Left lung (tissue), 4 donors: ENCODE measurements at regions not wholly inside any gene's neighbourhood (a gene's known extent, or its start where the extent isn't known, plus 50 kb on each side); places are given as distances from the start of the nearest gene placed in this dataset.

Source experiments
- ATAC-seq: fragments of 200-7000 bp; cut with Tn5 transposase; one replicate; pipeline ENCODE4 v1.9.1; 2020; ENCODE audit warnings: moderate library complexity
- DNase-seq, 4 donors: peaks; one replicate each; pipeline ENCODE4 v3.0.0-alpha.2; 2013 to 2020
- H3K27ac ChIP-seq, 2 donors: fragments of 200-600 bp; sonication (generic) in 1 of 2; one replicate each; pipeline versions ENCODE4 v1.5.0 to v1.8.0; 2020 to 2021
- H3K27me3 ChIP-seq, 2 donors: fragments of 200-600 bp; sonication (generic) in 1 of 2; one replicate each; pipeline versions ENCODE4 v1.5.0 to v1.8.0; 2020 to 2021
- H3K36me3 ChIP-seq, 2 donors: fragments of 200-600 bp; sonication (generic) in 1 of 2; one replicate each; pipeline versions ENCODE4 v1.5.0 to v1.8.0; 2020 to 2021
- H3K4me1 ChIP-seq, 2 donors: fragments of 200-600 bp; one replicate each; pipeline ENCODE4 v1.8.0; 2021
- H3K4me3 ChIP-seq, 2 donors: fragments of 200-600 bp; sonication (generic) in 1 of 2; one replicate each; pipeline versions ENCODE4 v1.5.0 to v1.8.0; 2020 to 2021; ENCODE audit warnings: mild to moderate bottlenecking in 1 of 2
- H3K9me3 ChIP-seq, 2 donors: fragments of 200-600 bp; sonication (generic) in 1 of 2; one replicate each; pipeline versions ENCODE4 v1.5.0 to v1.8.0; 2020 to 2021
- intact Hi-C, 2 donors: fragments of 100-400 bp; cut with DNase I; formaldehyde crosslinking; loops; one replicate each; pipeline versions ENCODE4 v1.11.2 to v1.14.2; 2022
- TF ChIP-seq, protein P1 (sequence below), 2 donors: fragments of 200-600 bp; sonication (generic) in 1 of 2; IDR thresholded peaks; one replicate each; pipeline versions ENCODE4 v1.5.0 to v1.8.0; 2021; ENCODE audit warnings: antibody characterized with exemption in 2 of 2
- donor health status: DM: no; HTN: yes; CAD: no.
- donor health status: DM: no; HTN: no; CAD: no.

DNA sequence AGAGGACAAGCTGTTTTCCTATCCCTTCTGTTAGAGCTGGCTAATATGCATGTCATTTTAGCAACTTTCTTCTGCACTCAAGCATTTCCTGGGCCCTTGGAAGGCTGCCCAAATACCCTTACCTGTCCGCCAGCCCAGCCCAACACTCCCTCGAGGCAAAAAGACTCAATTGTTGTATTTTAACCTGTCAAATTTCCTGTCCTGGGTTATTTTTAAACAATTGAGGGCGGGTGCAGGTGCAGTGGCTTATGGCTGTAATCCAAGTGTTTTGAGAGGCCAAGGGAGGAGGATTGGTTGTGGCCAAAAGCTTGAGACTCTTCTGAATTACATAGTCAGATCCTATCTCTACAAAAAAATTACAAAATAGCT, 125.0 kb upstream of the ARHGAP28 start:
- Histone ChIP-seq H3K4me3 (no peak overlapping the region), H3K4me1 (peaks cover 0 to 3% of the 10 kb centered on the region in 2 donors), H3K36me3 (no peaks in the 10 kb centered on the region), H3K27me3 (no peaks in the 10 kb centered on the region), H3K9me3 (no peaks in the 10 kb centered on the region), H3K27ac (no peak overlapping the region)
- ATAC-seq = peak; percentile 41
- intact Hi-C loops = no loop called here
- TF ChIP-seq, protein P1, sequence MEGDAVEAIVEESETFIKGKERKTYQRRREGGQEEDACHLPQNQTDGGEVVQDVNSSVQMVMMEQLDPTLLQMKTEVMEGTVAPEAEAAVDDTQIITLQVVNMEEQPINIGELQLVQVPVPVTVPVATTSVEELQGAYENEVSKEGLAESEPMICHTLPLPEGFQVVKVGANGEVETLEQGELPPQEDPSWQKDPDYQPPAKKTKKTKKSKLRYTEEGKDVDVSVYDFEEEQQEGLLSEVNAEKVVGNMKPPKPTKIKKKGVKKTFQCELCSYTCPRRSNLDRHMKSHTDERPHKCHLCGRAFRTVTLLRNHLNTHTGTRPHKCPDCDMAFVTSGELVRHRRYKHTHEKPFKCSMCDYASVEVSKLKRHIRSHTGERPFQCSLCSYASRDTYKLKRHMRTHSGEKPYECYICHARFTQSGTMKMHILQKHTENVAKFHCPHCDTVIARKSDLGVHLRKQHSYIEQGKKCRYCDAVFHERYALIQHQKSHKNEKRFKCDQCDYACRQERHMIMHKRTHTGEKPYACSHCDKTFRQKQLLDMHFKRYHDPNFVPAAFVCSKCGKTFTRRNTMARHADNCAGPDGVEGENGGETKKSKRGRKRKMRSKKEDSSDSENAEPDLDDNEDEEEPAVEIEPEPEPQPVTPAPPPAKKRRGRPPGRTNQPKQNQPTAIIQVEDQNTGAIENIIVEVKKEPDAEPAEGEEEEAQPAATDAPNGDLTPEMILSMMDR (IDR thresholded peaks at IDR 0.05) = no peak
- no peak for DNase-seq

DNA sequence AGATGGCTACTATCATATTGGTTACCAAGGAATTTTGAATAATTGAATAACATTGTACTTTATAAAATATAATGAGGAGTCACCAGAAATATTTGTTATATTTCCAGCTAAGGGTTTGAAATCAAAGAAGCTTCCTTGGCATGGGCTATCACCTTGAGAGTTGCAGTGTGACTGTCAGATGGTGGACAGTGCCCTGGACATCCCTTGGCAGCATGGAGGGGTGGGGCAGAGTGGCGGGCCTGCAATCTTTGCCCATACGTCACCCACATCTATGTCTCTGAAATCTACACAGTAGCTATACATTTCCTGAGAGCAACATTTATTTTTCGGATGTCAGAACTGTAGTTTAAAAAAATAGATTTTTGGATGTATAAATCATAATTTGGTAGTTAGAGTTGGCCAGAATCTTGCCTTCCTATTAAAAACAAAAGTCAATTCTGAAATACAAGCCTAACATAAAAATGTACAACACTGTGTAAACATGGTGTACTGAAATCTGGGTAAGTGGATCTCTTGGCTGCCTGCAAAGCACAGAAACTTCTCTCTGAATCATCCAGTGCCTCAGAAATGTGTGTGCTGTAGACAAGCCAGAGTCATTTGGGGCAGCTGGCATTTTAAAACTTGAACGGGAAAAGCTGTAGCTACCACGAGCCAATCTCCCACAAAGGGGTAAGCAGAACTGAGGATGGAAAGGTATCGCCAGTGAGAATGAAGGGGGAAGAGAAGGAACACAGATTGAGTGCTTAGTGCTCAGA, 124.2 kb upstream of the ARHGAP28 start:
- Histone ChIP-seq H3K9me3 (no peaks in the 10 kb centered on the region), H3K36me3 (no peaks in the 10 kb centered on the region), H3K4me1 (peaks cover 0 to 3% of the 10 kb centered on the region in 2 donors), H3K27me3 (no peaks in the 10 kb centered on the region), H3K27ac (peak overlapping the region in 1 of 2 donors; percentile 36), H3K4me3 (no peak overlapping the region)
- TF ChIP-seq, protein P1 (IDR thresholded peaks at IDR 0.05) = no peak
- DNase-seq (no peak), ATAC-seq (peak; percentile 88)
- intact Hi-C loops = no loop called here

DNA sequence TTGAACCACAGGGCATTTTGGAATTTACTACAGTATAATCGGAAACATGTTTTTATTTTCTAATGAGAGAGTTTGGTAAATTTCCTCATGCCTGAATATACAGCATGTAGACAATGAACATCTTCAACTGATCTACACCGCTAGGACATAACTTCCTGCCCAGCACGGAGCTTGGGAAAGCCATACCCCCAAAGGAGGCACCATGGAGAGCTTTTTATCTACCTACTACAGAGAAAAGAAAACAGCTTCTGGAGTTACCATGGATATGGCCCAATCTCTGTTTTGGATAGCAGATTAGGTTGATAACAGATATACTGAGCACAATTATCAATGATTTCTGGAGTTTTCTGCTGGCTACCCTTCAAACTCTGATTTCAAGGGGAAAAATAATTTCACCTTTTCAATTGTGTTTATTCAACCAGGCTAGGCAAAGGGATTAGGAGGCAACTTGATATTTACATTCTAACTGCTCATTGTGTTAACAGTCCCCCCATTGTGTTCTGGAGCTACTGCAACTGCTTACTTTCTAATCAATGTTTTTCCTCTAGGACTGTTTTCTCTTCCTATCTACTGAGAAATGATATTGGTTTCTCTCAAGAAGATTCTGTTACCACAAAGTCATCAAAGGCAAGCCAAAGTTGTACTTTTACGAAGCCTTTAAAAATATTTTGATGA, 123.0 kb upstream of the ARHGAP28 start:
- no peak overlapping the region for H3K27ac ChIP-seq
- H3K27me3 ChIP-seq = no peaks in the 10 kb centered on the region
- DNase-seq (no peak), ATAC-seq (no peak)
- TF ChIP-seq, protein P1 (IDR thresholded peaks at IDR 0.05) = no peak
- intact Hi-C loops = no loop called here
- no peak overlapping the region for H3K4me3 ChIP-seq
- H3K36me3 ChIP-seq = no peaks in the 10 kb centered on the region
- no peaks in the 10 kb centered on the region for H3K9me3 ChIP-seq
- H3K4me1 ChIP-seq = peaks cover 0 to 3% of the 10 kb centered on the region in 2 donors

DNA sequence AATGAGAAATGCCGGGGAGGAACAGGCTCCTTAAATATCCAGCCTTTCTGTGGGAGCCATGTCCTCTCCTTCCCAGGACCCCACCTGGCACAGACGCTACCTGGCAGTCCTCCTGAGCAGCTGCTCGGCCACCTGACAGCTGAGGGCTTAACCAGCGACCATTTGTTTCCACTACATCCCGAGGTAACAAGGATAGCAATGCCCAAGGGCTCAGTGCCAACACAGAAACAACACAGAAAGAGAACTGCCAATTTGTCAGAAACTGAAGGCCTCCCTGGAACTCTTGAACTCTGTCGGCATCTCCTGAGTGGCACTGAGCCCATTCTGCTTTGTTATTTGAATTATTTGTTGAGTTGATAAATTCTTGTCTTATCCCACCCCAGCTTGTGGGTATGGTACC, 122.2 kb upstream of the ARHGAP28 start:
- H3K27me3 ChIP-seq = no peaks in the 10 kb centered on the region
- H3K4me3 ChIP-seq = no peak overlapping the region
- intact Hi-C loops = no loop called here
- TF ChIP-seq, protein P1 (IDR thresholded peaks at IDR 0.05) = no peak
- H3K27ac ChIP-seq = no peak overlapping the region
- peaks cover 0 to 3% of the 10 kb centered on the region in 2 donors for H3K4me1 ChIP-seq
- no peak for ATAC-seq
- DNase-seq = no peak
- no peaks in the 10 kb centered on the region for H3K9me3 ChIP-seq
- H3K36me3 ChIP-seq = no peaks in the 10 kb centered on the region

DNA sequence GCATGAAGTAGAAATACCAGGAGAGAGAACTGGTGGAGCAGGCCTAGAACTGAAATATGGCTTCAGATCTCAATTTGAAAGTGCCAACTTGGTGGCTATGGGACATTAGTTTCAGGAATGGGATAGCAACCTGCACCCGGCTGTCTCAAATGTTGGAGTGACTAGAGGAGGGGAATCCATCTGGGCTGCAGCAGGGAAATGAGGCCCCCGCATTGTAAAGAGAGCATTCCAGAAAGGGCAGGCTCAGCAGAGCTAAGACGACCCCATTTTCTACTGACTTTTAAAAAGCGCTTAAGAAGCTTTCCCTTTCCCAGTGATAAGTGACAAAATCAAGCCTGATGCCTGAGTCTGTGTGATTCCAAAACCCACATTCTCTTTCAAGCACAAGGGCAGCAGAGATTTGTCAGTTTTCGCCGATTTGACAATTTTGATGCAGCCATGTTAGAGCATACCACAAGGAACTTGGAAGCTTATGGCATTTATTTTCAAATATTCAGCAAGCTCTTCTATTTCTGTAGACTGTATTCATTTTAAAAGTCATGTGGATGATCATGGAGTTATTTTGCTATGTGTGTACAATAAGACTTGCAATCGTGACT, 119.8 kb upstream of the ARHGAP28 start:
- Histone ChIP-seq H3K27ac (peak overlapping the region in 1 of 2 donors; percentile 59), H3K4me3 (no peak overlapping the region), H3K9me3 (peaks cover 0 to 3% of the 10 kb centered on the region in 2 donors), H3K27me3 (no peaks in the 10 kb centered on the region), H3K36me3 (no peaks in the 10 kb centered on the region), H3K4me1 (peaks cover 0 to 3% of the 10 kb centered on the region in 2 donors)
- no peak for DNase-seq
- intact Hi-C loops = no loop called here
- TF ChIP-seq, protein P1 (IDR thresholded peaks at IDR 0.05) = no peak
- no peak for ATAC-seq
